Activated naive CD8-positive, alpha-beta T cell treated with anti-CD3 and anti-CD28 coated beads, Interleukin-2, amount 10 ng/mL, durations not matched to agents 7 days and 5 days (primary cell): ENCODE measurements at regions not wholly inside any gene's neighbourhood (a gene's known extent, or its start where the extent isn't known, plus 50 kb on each side); places are given as distances from the start of the nearest gene placed in this dataset.

Experiments used
- ATAC-seq: fragments of 150-1000 bp; cut with Tn5 transposase; one replicate; pipeline ENCODE4 v1.10.0; 2021; ENCODE audit warnings: low read depth, moderate library complexity
- POLR2A ChIA-PET: fragments of 350-600 bp; sonication (Branson Sonifier 250); formaldehyde crosslinking; loops from one replicate; lab custom pipeline; 2021; ENCODE audit warnings: antibody characterized with exemption; lab: Charles Lee
- DNase-seq: peaks from one replicate; pipeline ENCODE4 v3.0.0; 2021
- H3K27ac Mint-ChIP-seq: one replicate; pipeline ENCODE4 v1.8.0; 2022; ENCODE audit warnings: mild to moderate bottlenecking, mixed read lengths
- H3K27me3 Mint-ChIP-seq: one replicate; pipeline ENCODE4 v1.8.0; 2022; ENCODE audit warnings: mild to moderate bottlenecking, moderate library complexity, mixed read lengths
- H3K36me3 Mint-ChIP-seq: one replicate; pipeline ENCODE4 v1.8.0; 2021; ENCODE audit warnings: mild to moderate bottlenecking, mixed read lengths
- H3K4me1 Mint-ChIP-seq: one replicate; pipeline ENCODE4 v1.8.0; 2021; ENCODE audit warnings: mixed read lengths
- H3K4me3 Mint-ChIP-seq: one replicate; pipeline ENCODE4 v1.8.0; 2022; ENCODE audit warnings: mild to moderate bottlenecking, moderate library complexity, mixed read lengths
- H3K9me3 Mint-ChIP-seq: one replicate; pipeline ENCODE4 v1.8.0; 2021; ENCODE audit warnings: mixed read lengths

DNA sequence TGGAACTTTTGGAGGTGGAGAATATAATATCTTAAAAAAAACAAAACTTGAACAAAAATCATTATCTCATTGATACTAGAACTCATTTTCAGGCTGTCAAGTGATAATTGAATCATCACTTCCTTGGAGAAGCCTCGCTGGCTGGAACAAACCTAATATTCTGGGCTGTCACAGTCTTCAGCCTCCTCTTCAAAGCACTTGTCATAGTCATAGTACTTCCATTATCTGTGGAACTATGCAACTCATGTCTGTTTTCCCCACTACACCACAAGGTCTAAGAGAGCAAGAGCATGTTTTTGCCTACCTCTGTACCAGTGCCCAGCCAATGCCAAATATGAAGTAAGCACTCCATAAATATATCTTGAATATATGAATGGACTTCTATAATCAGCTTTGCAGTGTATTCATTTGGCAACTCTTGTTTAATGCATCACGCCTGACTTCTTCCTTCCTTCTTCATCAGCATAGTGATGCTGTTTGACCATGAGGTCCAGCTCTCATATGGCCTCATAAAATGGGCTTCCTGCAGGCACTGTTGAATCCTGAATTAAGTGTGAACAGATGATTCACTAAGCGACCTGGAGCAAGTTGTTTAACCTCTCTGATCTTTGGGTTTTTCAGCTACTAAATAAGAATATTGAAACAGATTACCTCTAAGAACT, 86.6 kb upstream of the SNRK start:
- Mint-ChIP-seq H3K4me1 (peaks cover 21% of the 10 kb centered on the region), H3K27ac (no peak overlapping the region), H3K9me3 (peaks cover 1% of the 10 kb centered on the region), H3K36me3 (peaks cover 3% of the 10 kb centered on the region), H3K27me3 (peaks cover 3% of the 10 kb centered on the region), H3K4me3 (no peak overlapping the region)
- DNase-seq (no peak), ATAC-seq (no peak)
- POLR2A ChIA-PET = no interaction called here

- Mint-ChIP-seq H3K4me3 (no peak overlapping the region), H3K4me1 (peaks cover 29% of the 10 kb centered on the region), H3K27ac (no peak overlapping the region), H3K36me3 (peaks cover 3% of the 10 kb centered on the region), H3K9me3 (peaks cover 1% of the 10 kb centered on the region), H3K27me3 (peaks cover 3% of the 10 kb centered on the region)
- POLR2A ChIA-PET = interaction anchor here (0.6 to 1.7 kb wide), 3 partner anchors 19 to 36 kb away, joined by 3 to 6 read pairs (median 3); no protein-coding TSS in a partner anchor
- no peak for ATAC-seq
- no peak for DNase-seq
Observed at GRCh38 chr3:43198791-43199644, 87.3 kb upstream of the SNRK start.

DNA sequence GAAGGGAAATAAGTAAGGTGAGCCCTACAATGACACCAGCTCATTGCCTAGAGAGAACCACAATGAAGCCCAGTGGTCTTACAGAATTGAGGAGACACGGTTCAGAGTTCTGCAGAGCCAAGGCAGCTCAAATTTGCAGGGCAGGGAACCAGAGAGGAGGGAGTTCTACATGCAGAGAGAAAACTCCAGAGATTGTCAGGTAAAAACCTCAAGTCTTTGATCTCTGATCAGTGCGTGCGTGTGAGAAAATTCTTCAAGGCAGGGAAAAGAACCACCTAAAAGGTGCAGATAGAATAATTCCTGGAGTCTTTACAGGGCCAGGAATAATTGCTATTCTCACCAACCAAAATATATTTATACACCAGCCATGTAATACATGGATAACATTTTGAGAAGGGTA, 88.0 kb upstream of the SNRK start:
- no peak overlapping the region for H3K4me3 Mint-ChIP-seq
- ATAC-seq (no peak), DNase-seq (no peak)
- POLR2A ChIA-PET = interaction anchor here (1.2 to 1.7 kb wide), 2 partner anchors 18 to 35 kb away, joined by 3 to 6 read pairs; no protein-coding TSS in a partner anchor
- H3K36me3 Mint-ChIP-seq = peaks cover 5% of the 10 kb centered on the region
- peaks cover 1% of the 10 kb centered on the region for H3K9me3 Mint-ChIP-seq
- peaks cover 33% of the 10 kb centered on the region for H3K4me1 Mint-ChIP-seq
- peak overlapping the region; percentile 51 for H3K27ac Mint-ChIP-seq
- peaks cover 3% of the 10 kb centered on the region for H3K27me3 Mint-ChIP-seq

DNA sequence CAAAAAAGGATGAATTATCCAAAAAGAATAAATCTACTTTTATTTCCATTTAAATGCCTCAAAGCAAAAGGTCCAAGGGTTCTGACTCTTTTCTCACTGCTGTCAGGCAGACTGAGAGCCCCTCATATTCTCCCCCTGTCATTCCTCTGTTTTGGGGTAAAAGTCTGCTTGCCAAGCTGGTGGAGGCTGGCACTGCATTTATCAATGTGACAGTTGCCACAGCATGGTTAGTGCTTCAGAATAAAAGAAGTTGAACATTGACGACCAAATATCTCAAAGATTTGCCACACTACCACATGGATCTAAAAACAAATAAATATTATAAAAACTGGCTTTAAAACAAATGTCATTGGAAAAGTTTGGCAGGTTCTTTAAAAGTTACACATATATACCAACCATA, 89.2 kb upstream of the SNRK start:
- DNase-seq (no peak), ATAC-seq (no peak)
- Mint-ChIP-seq H3K36me3 (peaks cover 5% of the 10 kb centered on the region), H3K4me3 (no peak overlapping the region), H3K9me3 (peaks cover 1% of the 10 kb centered on the region), H3K4me1 (peaks cover 41% of the 10 kb centered on the region), H3K27me3 (peaks cover 3% of the 10 kb centered on the region), H3K27ac (no peak overlapping the region)
- POLR2A ChIA-PET = no interaction called here

GRCh38 chr3:43196721-43197120, 89.6 kb upstream of the SNRK start:
- no peak for ATAC-seq
- Mint-ChIP-seq H3K36me3 (peaks cover 5% of the 10 kb centered on the region), H3K4me3 (no peak overlapping the region), H3K4me1 (peaks cover 42% of the 10 kb centered on the region), H3K9me3 (peaks cover 1% of the 10 kb centered on the region), H3K27ac (no peak overlapping the region), H3K27me3 (peaks cover 3% of the 10 kb centered on the region)
- DNase-seq = no peak
- POLR2A ChIA-PET = no interaction called here

- Mint-ChIP-seq H3K27me3 (peaks cover 3% of the 10 kb centered on the region), H3K27ac (peak overlapping the region; percentile 95), H3K36me3 (peaks cover 6% of the 10 kb centered on the region), H3K4me1 (peaks cover 42% of the 10 kb centered on the region), H3K4me3 (no peak overlapping the region), H3K9me3 (peaks cover 4% of the 10 kb centered on the region)
- POLR2A ChIA-PET = interaction anchor here (1.1 to 2.2 kb wide), 4 partner anchors 14 to 91 kb away, joined by 3 to 14 read pairs (median 8); partner anchors contain the start of gene SNRK
- DNase-seq = no peak
- ATAC-seq = no peak
Observed at GRCh38 chr3:43195115-43195498, 89.2 kb upstream of the POMGNT2 start.

GRCh38 chr3:43194490-43195114, 88.7 kb upstream of the POMGNT2 start:
- POLR2A ChIA-PET = interaction anchor here (1.1 to 2.2 kb wide), 4 partner anchors 14 to 92 kb away, joined by 3 to 14 read pairs (median 8); partner anchors contain the start of gene SNRK
- DNase-seq (peak; percentile 45), ATAC-seq (peak; percentile 97)
- H3K36me3 Mint-ChIP-seq = peaks cover 10% of the 10 kb centered on the region
- peak overlapping the region; percentile 95 for H3K27ac Mint-ChIP-seq
- peaks cover 8% of the 10 kb centered on the region for H3K9me3 Mint-ChIP-seq
- H3K27me3 Mint-ChIP-seq = peaks cover 3% of the 10 kb centered on the region
- peaks cover 42% of the 10 kb centered on the region for H3K4me1 Mint-ChIP-seq
- peak overlapping the region; percentile 63 for H3K4me3 Mint-ChIP-seq

- H3K27ac Mint-ChIP-seq = peak overlapping the region; percentile 95
- peaks cover 9% of the 10 kb centered on the region for H3K9me3 Mint-ChIP-seq
- ATAC-seq (peak; percentile 21), DNase-seq (peak; percentile 39)
- H3K36me3 Mint-ChIP-seq = peaks cover 10% of the 10 kb centered on the region
- POLR2A ChIA-PET = interaction anchor here (1.1 to 2.2 kb wide), 4 partner anchors 13 to 92 kb away, joined by 3 to 14 read pairs (median 8); partner anchors contain the start of gene SNRK
- H3K27me3 Mint-ChIP-seq = peaks cover 5% of the 10 kb centered on the region
- peaks cover 40% of the 10 kb centered on the region for H3K4me1 Mint-ChIP-seq
- peak overlapping the region; percentile 63 for H3K4me3 Mint-ChIP-seq
Observed at GRCh38 chr3:43194069-43194468, 88.2 kb upstream of the POMGNT2 start.

GRCh38 chr3:43192028-43192427, 86.1 kb upstream of the POMGNT2 start:
- peaks cover 33% of the 10 kb centered on the region for H3K4me1 Mint-ChIP-seq
- H3K36me3 Mint-ChIP-seq = peaks cover 15% of the 10 kb centered on the region
- no peak overlapping the region for H3K27ac Mint-ChIP-seq
- DNase-seq (no peak), ATAC-seq (no peak)
- H3K9me3 Mint-ChIP-seq = peaks cover 20% of the 10 kb centered on the region
- no peak overlapping the region for H3K4me3 Mint-ChIP-seq
- POLR2A ChIA-PET = interaction anchor here (1.1 to 1.5 kb wide), 3 partner anchors 10 to 17 kb away, joined by 3 to 4 read pairs (median 3); no protein-coding TSS in a partner anchor
- H3K27me3 Mint-ChIP-seq = peaks cover 2% of the 10 kb centered on the region

- ATAC-seq (no peak), DNase-seq (no peak)
- peaks cover 15% of the 10 kb centered on the region for H3K36me3 Mint-ChIP-seq
- peaks cover 34% of the 10 kb centered on the region for H3K4me1 Mint-ChIP-seq
- H3K27me3 Mint-ChIP-seq = peaks cover 2% of the 10 kb centered on the region
- H3K9me3 Mint-ChIP-seq = peaks cover 20% of the 10 kb centered on the region
- no peak overlapping the region for H3K27ac Mint-ChIP-seq
- POLR2A ChIA-PET = interaction anchor here (1.1 to 1.5 kb wide), 2 partner anchors 10 to 11 kb away, joined by 3 to 4 read pairs; no protein-coding TSS in a partner anchor
- no peak overlapping the region for H3K4me3 Mint-ChIP-seq
Observed at GRCh38 chr3:43191116-43191515, 85.2 kb upstream of the POMGNT2 start.

- peaks cover 2% of the 10 kb centered on the region for H3K27me3 Mint-ChIP-seq
- H3K9me3 Mint-ChIP-seq = peaks cover 20% of the 10 kb centered on the region
- no peak overlapping the region for H3K27ac Mint-ChIP-seq
- no peak overlapping the region for H3K4me3 Mint-ChIP-seq
- ATAC-seq (no peak), DNase-seq (no peak)
- peaks cover 35% of the 10 kb centered on the region for H3K4me1 Mint-ChIP-seq
- POLR2A ChIA-PET = interaction anchor here (1.1 kb wide), 1 partner anchor 9 kb away, joined by 3 read pairs; no protein-coding TSS in a partner anchor
- peaks cover 15% of the 10 kb centered on the region for H3K36me3 Mint-ChIP-seq
Observed at GRCh38 chr3:43190670-43191069, 84.8 kb upstream of the POMGNT2 start.

DNA sequence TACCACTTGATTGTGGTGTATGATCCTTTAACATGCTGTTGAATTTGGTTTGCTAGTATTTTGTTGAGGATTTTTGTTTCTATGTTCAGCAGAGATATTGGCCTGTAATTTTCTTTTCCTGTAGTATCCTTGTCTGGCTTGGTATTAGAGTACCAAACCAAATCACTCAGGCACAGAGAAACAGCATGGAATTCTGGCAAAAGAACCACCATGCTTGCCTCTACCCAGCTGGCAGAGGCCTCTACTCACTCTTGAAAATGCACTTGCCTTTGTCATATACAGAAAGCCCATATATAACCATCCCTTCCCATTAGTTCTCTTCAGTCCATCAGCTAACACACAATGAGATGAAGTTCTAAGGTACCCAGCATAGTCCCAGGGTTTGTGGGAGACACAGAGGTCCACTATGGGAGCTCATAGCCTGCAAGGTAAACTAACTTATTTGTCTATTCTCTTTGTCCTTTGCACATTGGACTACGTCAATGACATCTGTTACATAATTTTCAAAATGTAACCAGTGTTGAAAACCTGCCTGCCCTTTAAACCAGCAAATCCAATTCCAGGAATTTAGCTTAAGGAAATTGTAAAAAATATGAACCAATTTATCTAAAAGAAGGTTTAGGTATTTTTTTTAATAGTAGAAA, 82.1 kb upstream of the POMGNT2 start:
- H3K4me3 Mint-ChIP-seq = no peak overlapping the region
- peaks cover 15% of the 10 kb centered on the region for H3K4me1 Mint-ChIP-seq
- peaks cover 2% of the 10 kb centered on the region for H3K27me3 Mint-ChIP-seq
- no peak overlapping the region for H3K27ac Mint-ChIP-seq
- DNase-seq (no peak), ATAC-seq (no peak)
- peaks cover 20% of the 10 kb centered on the region for H3K9me3 Mint-ChIP-seq
- POLR2A ChIA-PET = interaction anchor here (1.1 kb wide), 1 partner anchor 98 kb away, joined by 3 read pairs; the partner anchor contains the start of gene SNRK
- peaks cover 16% of the 10 kb centered on the region for H3K36me3 Mint-ChIP-seq
